ENCODE measurements at regions not wholly inside any gene's neighbourhood (a gene's known extent, or its start where the extent isn't known, plus 50 kb on each side); places are given as distances from the start of the nearest gene placed in this dataset.

GRCh38 chr11:70747285-70747684, 349.0 kb downstream of the CTTN start:
- H3K27ac Mint-ChIP-seq: no peak overlapping the region
- H3K4me1 Mint-ChIP-seq (ENCODE audit: low read depth): peaks cover 14% of the 10 kb centered on the region
- no peak for TF ChIP-seq CTCF (IDR thresholded peaks at IDR 0.05; ENCODE audit: unreplicated experiment)
- peaks cover 22% of the 10 kb centered on the region for H3K9me3 Mint-ChIP-seq (ENCODE audit: low read depth)
- H3K4me3 Mint-ChIP-seq (ENCODE audit: low read depth): no peak overlapping the region
- DNase-seq (ENCODE audit: low spot score, unreplicated experiment): no peak
- H3K27me3 Mint-ChIP-seq: no peaks in the 10 kb centered on the region
- peaks cover 20% of the 10 kb centered on the region for H3K36me3 Mint-ChIP-seq (ENCODE audit: insufficient read depth)

GRCh38 chr11:70747921-70748320, 349.6 kb downstream of the CTTN start:
- no peak for TF ChIP-seq CTCF (IDR thresholded peaks at IDR 0.05; ENCODE audit: unreplicated experiment)
- H3K9me3 Mint-ChIP-seq (ENCODE audit: low read depth): peaks cover 22% of the 10 kb centered on the region
- H3K27ac Mint-ChIP-seq: no peak overlapping the region
- H3K4me3 Mint-ChIP-seq (ENCODE audit: low read depth): no peak overlapping the region
- DNase-seq (ENCODE audit: low spot score, unreplicated experiment): no peak
- peaks cover 20% of the 10 kb centered on the region for H3K36me3 Mint-ChIP-seq (ENCODE audit: insufficient read depth)
- no peaks in the 10 kb centered on the region for H3K27me3 Mint-ChIP-seq
- H3K4me1 Mint-ChIP-seq (ENCODE audit: low read depth): peaks cover 7% of the 10 kb centered on the region

- Mint-ChIP-seq H3K9me3 (ENCODE audit: low read depth) (peaks cover 22% of the 10 kb centered on the region), H3K4me1 (ENCODE audit: low read depth) (peaks cover 1% of the 10 kb centered on the region), H3K36me3 (ENCODE audit: insufficient read depth) (peaks cover 24% of the 10 kb centered on the region), H3K27me3 (no peaks in the 10 kb centered on the region), H3K27ac (no peak overlapping the region), H3K4me3 (ENCODE audit: low read depth) (no peak overlapping the region)
- no peak for DNase-seq (ENCODE audit: low spot score, unreplicated experiment)
- no peak for TF ChIP-seq CTCF (IDR thresholded peaks at IDR 0.05; ENCODE audit: unreplicated experiment)
These were observed 352.9 kb downstream of the CTTN start for GRCh38 chr11:70751142-70751734.

GRCh38 chr11:70755410-70756158, 357.3 kb downstream of the CTTN start:
- H3K4me1 Mint-ChIP-seq (ENCODE audit: low read depth): peaks cover 1% of the 10 kb centered on the region
- H3K4me3 Mint-ChIP-seq (ENCODE audit: low read depth): no peak overlapping the region
- TF ChIP-seq CTCF (IDR thresholded peaks at IDR 0.05; ENCODE audit: unreplicated experiment): peak; percentile 97
- DNase-seq (ENCODE audit: low spot score, unreplicated experiment): peak; percentile 71
- H3K9me3 Mint-ChIP-seq (ENCODE audit: low read depth): peaks cover 11% of the 10 kb centered on the region
- H3K27ac Mint-ChIP-seq: no peak overlapping the region
- peaks cover 17% of the 10 kb centered on the region for H3K36me3 Mint-ChIP-seq (ENCODE audit: insufficient read depth)
- H3K27me3 Mint-ChIP-seq: no peaks in the 10 kb centered on the region

- TF ChIP-seq CTCF (IDR thresholded peaks at IDR 0.05; ENCODE audit: unreplicated experiment): no peak
- Mint-ChIP-seq H3K9me3 (ENCODE audit: low read depth) (peaks cover 4% of the 10 kb centered on the region), H3K27ac (no peak overlapping the region), H3K4me1 (ENCODE audit: low read depth) (peaks cover 1% of the 10 kb centered on the region), H3K4me3 (ENCODE audit: low read depth) (no peak overlapping the region), H3K36me3 (ENCODE audit: insufficient read depth) (peaks cover 11% of the 10 kb centered on the region), H3K27me3 (no peaks in the 10 kb centered on the region)
- no peak for DNase-seq (ENCODE audit: low spot score, unreplicated experiment)
These were observed 358.0 kb downstream of the CTTN start for GRCh38 chr11:70756341-70756740.
